ENCODE measurements at regions not wholly inside any gene's neighbourhood (a gene's known extent, or its start where the extent isn't known, plus 50 kb on each side); places are given as distances from the start of the nearest gene placed in this dataset.
"Not testable (repeated sequence)": the region's sequence is repeated elsewhere in the genome, so short reads cannot be mapped to it uniquely, and the experiment has no call there.

- no peak for DNase-seq
Observed at GRCh38 chr6:28659250-28659566, 133.5 kb downstream of the GPX5 start.

GRCh38 chr6:28661097-28661713 is 135.5 kb downstream of the GPX5 start:
- DNase-seq = no peak

GRCh38 chr6:28664870-28665396 is 139.3 kb downstream of the GPX5 start:
- no peak for DNase-seq

GRCh38 chr6:28673417-28673786 is 147.7 kb downstream of the GPX5 start:
- DNase-seq = no peak

- no peak for DNase-seq
Observed at GRCh38 chr6:28673787-28674671, 148.3 kb downstream of the GPX5 start.

- DNase-seq = no peak
Observed at GRCh38 chr6:28675600-28675999, 149.9 kb downstream of the GPX5 start.

- no peak for DNase-seq
Observed at GRCh38 chr6:28682542-28682941, 156.9 kb downstream of the GPX5 start.

- DNase-seq = not testable (repeated sequence)
Observed at GRCh38 chr6:28682956-28683685, 157.4 kb downstream of the GPX5 start.

GRCh38 chr6:28683945-28684538 is 158.4 kb downstream of the GPX5 start:
- DNase-seq = peak; percentile 58 to 66

- peak in 1 of 2 experiments; percentile 5 for DNase-seq
Observed at GRCh38 chr6:28685960-28686359, 160.3 kb downstream of the GPX5 start.

GRCh38 chr6:28686446-28687027 is 160.9 kb downstream of the GPX5 start:
- DNase-seq = peak; percentile 68 to 69

- not testable (repeated sequence) for DNase-seq
Observed at GRCh38 chr6:28687309-28687981, 161.8 kb downstream of the GPX5 start.

- not testable (repeated sequence) for DNase-seq
Observed at GRCh38 chr6:28691991-28692390, 166.3 kb downstream of the GPX5 start.

GRCh38 chr6:28693033-28693750 is 167.5 kb downstream of the GPX5 start:
- no peak for DNase-seq

- no peak for DNase-seq
Observed at GRCh38 chr6:28693751-28694443, 168.2 kb downstream of the GPX5 start.

- no peak for DNase-seq
Observed at GRCh38 chr6:28695715-28696114, 170.0 kb downstream of the GPX5 start.

GRCh38 chr6:28696167-28696566 is 170.5 kb downstream of the GPX5 start:
- no peak for DNase-seq

GRCh38 chr6:28696682-28697081 is 171.0 kb downstream of the GPX5 start:
- DNase-seq = no peak

GRCh38 chr6:28707387-28708282 is 182.0 kb downstream of the GPX5 start:
- no peak for DNase-seq
